RWPE2 (cell line): ENCODE measurements at regions not wholly inside any gene's neighbourhood (a gene's known extent, or its start where the extent isn't known, plus 50 kb on each side); places are given as distances from the start of the nearest gene placed in this dataset.

ENCODE experiments used
- ATAC-seq: fragments of 200-7000 bp; cut with Tn5 transposase; 3 replicates; pipeline ENCODE4 v1.9.1; 2021; ENCODE audit warnings: low read depth
- DNase-seq: peaks from one replicate; pipeline ENCODE4 v3.0.0-alpha.2; 2020; ENCODE audit warnings: low spot score
- H3K27ac ChIP-seq: fragments of 450-650 bp; 2 replicates; pipeline ENCODE4 v1.5.1; 2017; ENCODE audit warnings: mild to moderate bottlenecking; ENCODE audit not compliant: poor library complexity, severe bottlenecking
- H3K27me3 ChIP-seq: fragments of 250-450 bp; sonication (Bioruptor Pico); 2 replicates; pipeline ENCODE4 v1.5.1; 2021; ENCODE audit warnings: mild to moderate bottlenecking, moderate library complexity; ENCODE audit not compliant: insufficient read depth, poor library complexity, severe bottlenecking
- H3K36me3 ChIP-seq: fragments of 250-450 bp; sonication (Bioruptor Pico); 2 replicates; pipeline ENCODE4 v1.5.1; 2020; ENCODE audit warnings: low read depth, mild to moderate bottlenecking, moderate library complexity
- H3K4me1 ChIP-seq: fragments of 250-450 bp; sonication (Bioruptor Pico); 2 replicates; pipeline ENCODE4 v1.5.1; 2021; ENCODE audit warnings: mild to moderate bottlenecking, moderate library complexity; ENCODE audit not compliant: insufficient read depth, poor library complexity, severe bottlenecking
- H3K4me3 ChIP-seq: fragments of 250-450 bp; sonication (Bioruptor Pico); 2 replicates; pipeline ENCODE4 v1.5.1; 2021; ENCODE audit warnings: mild to moderate bottlenecking, moderate library complexity; ENCODE audit not compliant: severe bottlenecking
- H3K9me3 ChIP-seq: fragments of 250-450 bp; sonication (Bioruptor Pico); 2 replicates; pipeline ENCODE4 v1.5.1; 2021; ENCODE audit warnings: mild to moderate bottlenecking, moderate library complexity; ENCODE audit not compliant: severe bottlenecking
- TF ChIP-seq, protein P1 (sequence below): fragments of 450-650 bp; IDR thresholded peaks from one replicate; pipeline ENCODE4 v1.5.1; 2017; ENCODE audit warnings: mild to moderate bottlenecking, moderate library complexity; ENCODE audit not compliant: poor library complexity, severe bottlenecking

DNA sequence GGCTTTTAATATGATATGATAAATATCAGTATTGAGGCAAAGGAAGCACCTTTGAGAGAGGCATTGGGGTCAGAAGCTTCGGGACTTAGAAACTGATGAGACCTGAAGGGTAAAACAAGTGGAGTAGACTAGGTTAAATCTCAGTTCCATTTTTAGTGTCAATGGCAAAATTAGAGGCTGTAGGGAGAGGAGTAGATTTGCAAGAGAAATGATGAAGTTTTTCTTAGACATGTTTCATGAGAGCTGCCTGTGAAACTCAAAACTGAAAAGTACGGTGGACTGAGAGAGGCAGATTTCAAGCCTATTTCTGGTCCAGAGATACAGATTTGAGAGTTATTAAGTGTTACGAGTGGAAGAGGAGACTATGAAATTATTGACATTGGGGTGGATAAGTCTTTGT lies 278.5 kb downstream of the TAF11L14 start:
- Histone ChIP-seq H3K36me3 (no peaks in the 10 kb centered on the region), H3K4me1 (peaks cover 9% of the 10 kb centered on the region), H3K9me3 (no peaks in the 10 kb centered on the region), H3K27me3 (peaks cover 30% of the 10 kb centered on the region), H3K4me3 (no peak overlapping the region), H3K27ac (no peak overlapping the region)
- ATAC-seq (no peak), DNase-seq (no peak)
- TF ChIP-seq, protein P1, sequence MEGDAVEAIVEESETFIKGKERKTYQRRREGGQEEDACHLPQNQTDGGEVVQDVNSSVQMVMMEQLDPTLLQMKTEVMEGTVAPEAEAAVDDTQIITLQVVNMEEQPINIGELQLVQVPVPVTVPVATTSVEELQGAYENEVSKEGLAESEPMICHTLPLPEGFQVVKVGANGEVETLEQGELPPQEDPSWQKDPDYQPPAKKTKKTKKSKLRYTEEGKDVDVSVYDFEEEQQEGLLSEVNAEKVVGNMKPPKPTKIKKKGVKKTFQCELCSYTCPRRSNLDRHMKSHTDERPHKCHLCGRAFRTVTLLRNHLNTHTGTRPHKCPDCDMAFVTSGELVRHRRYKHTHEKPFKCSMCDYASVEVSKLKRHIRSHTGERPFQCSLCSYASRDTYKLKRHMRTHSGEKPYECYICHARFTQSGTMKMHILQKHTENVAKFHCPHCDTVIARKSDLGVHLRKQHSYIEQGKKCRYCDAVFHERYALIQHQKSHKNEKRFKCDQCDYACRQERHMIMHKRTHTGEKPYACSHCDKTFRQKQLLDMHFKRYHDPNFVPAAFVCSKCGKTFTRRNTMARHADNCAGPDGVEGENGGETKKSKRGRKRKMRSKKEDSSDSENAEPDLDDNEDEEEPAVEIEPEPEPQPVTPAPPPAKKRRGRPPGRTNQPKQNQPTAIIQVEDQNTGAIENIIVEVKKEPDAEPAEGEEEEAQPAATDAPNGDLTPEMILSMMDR: no peak

DNA sequence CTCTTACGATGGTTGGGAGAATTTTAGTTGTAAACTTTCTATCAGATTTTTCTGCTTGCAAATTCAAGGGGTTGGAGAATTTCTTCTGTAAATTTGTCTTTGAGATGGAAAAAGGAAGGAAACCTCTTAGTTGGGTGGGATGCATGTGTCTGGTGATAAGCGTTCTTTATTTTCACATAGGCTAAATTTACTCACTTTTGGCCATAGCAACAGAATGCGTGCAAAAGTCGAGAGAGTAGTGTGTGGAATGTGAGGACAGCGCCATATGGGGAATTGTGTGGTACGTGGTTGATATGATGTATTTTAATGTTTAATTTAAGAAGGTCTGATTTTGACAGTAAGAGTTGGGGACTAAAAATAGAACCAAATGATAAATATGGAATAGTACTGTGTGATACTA lies 282.2 kb downstream of the TAF11L14 start:
- DNase-seq (no peak), ATAC-seq (no peak)
- Histone ChIP-seq H3K27ac (no peak overlapping the region), H3K4me1 (no peaks in the 10 kb centered on the region), H3K27me3 (peaks cover 18% of the 10 kb centered on the region), H3K4me3 (no peak overlapping the region), H3K36me3 (no peaks in the 10 kb centered on the region), H3K9me3 (no peaks in the 10 kb centered on the region)
- TF ChIP-seq, protein P1: no peak

DNA sequence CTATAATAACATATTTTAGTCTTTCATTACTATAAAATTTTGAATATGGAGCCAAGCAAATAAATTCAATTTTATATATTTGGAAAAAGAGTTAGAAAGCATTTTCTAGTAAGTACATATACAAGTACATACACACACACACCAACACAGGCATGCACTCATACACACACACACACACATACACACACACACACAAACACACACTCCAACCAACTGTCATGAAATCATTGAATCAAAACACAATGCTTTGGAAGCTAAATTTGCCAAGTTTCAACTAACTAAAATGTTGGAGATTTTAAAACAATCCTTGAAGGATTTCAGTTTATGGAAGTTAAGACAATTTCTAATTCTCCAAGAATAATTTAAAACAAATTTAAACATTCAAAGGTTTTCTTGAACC lies 283.2 kb downstream of the TAF11L14 start:
- DNase-seq: no peak
- H3K27me3 ChIP-seq: peaks cover 8% of the 10 kb centered on the region
- H3K4me1 ChIP-seq: no peaks in the 10 kb centered on the region
- TF ChIP-seq, protein P1: no peak
- no peaks in the 10 kb centered on the region for H3K36me3 ChIP-seq
- H3K27ac ChIP-seq: no peak overlapping the region
- no peak for ATAC-seq
- no peaks in the 10 kb centered on the region for H3K9me3 ChIP-seq
- H3K4me3 ChIP-seq: no peak overlapping the region

DNA sequence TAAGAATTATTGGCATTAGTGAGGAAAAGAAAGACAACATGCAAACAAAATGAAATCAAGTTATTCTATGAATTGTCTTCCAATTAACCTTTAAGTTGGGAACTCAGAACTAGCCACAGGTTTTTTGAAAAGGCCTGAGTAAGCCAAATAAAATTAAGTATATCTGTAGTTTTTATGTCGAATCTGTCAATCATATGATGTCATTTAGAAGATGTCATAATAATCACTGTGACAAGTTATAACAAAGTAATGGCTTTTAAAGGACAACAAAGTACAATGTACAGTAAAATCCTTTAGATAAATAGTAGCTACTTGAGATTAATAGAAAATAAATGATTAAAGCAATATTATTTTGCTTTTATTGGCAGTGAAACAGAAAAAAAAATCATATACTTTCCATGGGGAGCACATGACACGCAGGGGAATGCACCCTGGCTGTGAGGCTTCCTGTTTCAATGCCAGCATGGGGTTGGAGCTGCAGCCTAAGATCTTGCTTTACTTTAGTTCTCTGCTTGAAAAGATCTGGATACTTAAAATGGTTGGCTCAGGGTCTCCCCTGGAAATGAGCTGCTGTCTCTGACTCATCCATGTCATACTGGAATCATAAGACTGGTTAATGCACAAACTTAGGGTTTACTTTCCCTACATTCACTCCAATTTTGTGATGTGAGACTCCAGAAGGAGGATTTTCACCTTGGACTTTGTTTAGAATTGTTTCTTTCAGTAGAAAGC lies 284.3 kb downstream of the TAF11L14 start:
- Histone ChIP-seq H3K9me3 (no peaks in the 10 kb centered on the region), H3K27me3 (peaks cover 4% of the 10 kb centered on the region), H3K36me3 (no peaks in the 10 kb centered on the region), H3K27ac (no peak overlapping the region), H3K4me3 (no peak overlapping the region), H3K4me1 (no peaks in the 10 kb centered on the region)
- DNase-seq (no peak), ATAC-seq (no peak; the same call in 2 of the 3 replicates)
- TF ChIP-seq, protein P1: no peak

DNA sequence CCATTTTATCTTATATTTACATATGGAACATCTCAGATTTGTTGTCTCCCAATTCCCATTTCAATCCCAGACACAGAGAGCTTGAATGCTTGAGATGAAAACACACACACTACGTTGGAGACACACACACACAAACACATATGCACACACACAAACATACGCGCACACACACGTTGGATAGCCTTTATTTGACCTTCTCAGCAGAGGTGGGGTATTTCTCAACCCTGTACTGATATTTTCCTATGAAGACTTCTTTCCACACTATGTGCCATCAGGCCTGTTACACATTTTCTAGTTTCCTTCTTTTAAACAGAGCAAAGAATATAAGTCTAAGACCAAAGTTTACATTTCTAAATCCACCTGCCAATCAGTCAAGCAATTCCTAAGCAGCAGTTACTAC lies 291.0 kb downstream of the TAF11L14 start:
- TF ChIP-seq, protein P1: no peak

More for the DNA sequence above, 291.0 kb downstream of the TAF11L14 start:
- Histone ChIP-seq H3K27me3 (no peaks in the 10 kb centered on the region), H3K9me3 (no peaks in the 10 kb centered on the region), H3K4me1 (peaks cover 8% of the 10 kb centered on the region), H3K4me3 (no peak overlapping the region), H3K27ac (no peak overlapping the region), H3K36me3 (no peaks in the 10 kb centered on the region)
- DNase-seq (no peak), ATAC-seq (no peak)
